OCI-LY3 (cell line): ENCODE measurements at regions not wholly inside any gene's neighbourhood (a gene's known extent, or its start where the extent isn't known, plus 50 kb on each side); places are given as distances from the start of the nearest gene placed in this dataset.
"Not testable (repeated sequence)": the region's sequence is repeated elsewhere in the genome, so short reads cannot be mapped to it uniquely, and the experiment has no call there.

ENCODE experiments used
- H2AFZ ChIP-seq: fragments of 200-600, 300-600 bp; shearing (Covaris generic); 2 replicates; pipeline ENCODE4 v1.6.0; 2014; ENCODE audit warnings: antibody characterized with exemption, low read depth, low read length
- H3K27ac ChIP-seq: fragments of 200-600, 300-600 bp; sonication (generic); 2 replicates; pipeline ENCODE4 v1.5.1; 2014; ENCODE audit warnings: mild to moderate bottlenecking, low read length, moderate library complexity, mixed read lengths
- H3K27me3 ChIP-seq: fragments of 200-600, 300-600 bp; sonication (generic); 2 replicates; pipeline ENCODE4 v1.6.1; 2014; ENCODE audit warnings: low read depth, low read length, mixed read lengths
- H3K36me3 ChIP-seq: fragments of 200-600, 300-600 bp; sonication (generic); replicated peaks from 2 replicates; pipeline ENCODE3; 2014; ENCODE audit warnings: low read depth, low read length, mixed read lengths
- H3K4me1 ChIP-seq: fragments of 300-600, 200-600 bp; sonication (generic); 2 replicates; pipeline ENCODE4 v1.6.1; 2014; ENCODE audit warnings: low read length, mixed read lengths
- H3K4me2 ChIP-seq: fragments of 200-600, 300-600 bp; sonication (generic); 2 replicates; pipeline ENCODE4 v1.6.1; 2014; ENCODE audit warnings: low read length, mixed read lengths
- H3K4me3 ChIP-seq: fragments of 300-600, 200-600 bp; sonication (generic); 2 replicates; pipeline ENCODE4 v1.5.1; 2014; ENCODE audit warnings: antibody characterized with exemption, mild to moderate bottlenecking, low read length, moderate library complexity
- H3K79me2 ChIP-seq: fragments of 300-600, 200-600 bp; shearing (Covaris generic); 2 replicates; pipeline ENCODE4 v1.6.1; 2014; ENCODE audit warnings: mild to moderate bottlenecking, low read length, mixed read lengths
- H3K9ac ChIP-seq: fragments of 300-600, 200-600 bp; shearing (Covaris generic); 2 replicates; pipeline ENCODE4 v1.6.0; 2014; ENCODE audit warnings: mild to moderate bottlenecking, low read length, moderate library complexity
- H3K9me3 ChIP-seq: fragments of 200-600, 300-600 bp; shearing (Covaris generic); 2 replicates; pipeline ENCODE4 v1.6.1; 2014; ENCODE audit warnings: low read length, mixed read lengths; ENCODE audit not compliant: insufficient read depth
- H4K20me1 ChIP-seq: fragments of 200-600, 300-600 bp; sonication (generic); 2 replicates; pipeline ENCODE4 v1.6.1; 2016; ENCODE audit warnings: low read length, mixed read lengths; ENCODE audit not compliant: insufficient read depth
- EZH2phosphoT487 ChIP-seq: fragments of 200-600 bp; shearing (Covaris generic); IDR thresholded peaks from 2 replicates; pipeline ENCODE4 v1.6.1; 2018; ENCODE audit warnings: antibody characterized with exemption, mixed run types, low read depth
- TF ChIP-seq, protein P1 (sequence below): fragments of 200-600, 300-600 bp; sonication (generic); IDR thresholded peaks from 2 replicates; pipeline ENCODE4 v1.5.1; 2014; ENCODE audit warnings: antibody characterized with exemption, low read length, low read depth

DNA sequence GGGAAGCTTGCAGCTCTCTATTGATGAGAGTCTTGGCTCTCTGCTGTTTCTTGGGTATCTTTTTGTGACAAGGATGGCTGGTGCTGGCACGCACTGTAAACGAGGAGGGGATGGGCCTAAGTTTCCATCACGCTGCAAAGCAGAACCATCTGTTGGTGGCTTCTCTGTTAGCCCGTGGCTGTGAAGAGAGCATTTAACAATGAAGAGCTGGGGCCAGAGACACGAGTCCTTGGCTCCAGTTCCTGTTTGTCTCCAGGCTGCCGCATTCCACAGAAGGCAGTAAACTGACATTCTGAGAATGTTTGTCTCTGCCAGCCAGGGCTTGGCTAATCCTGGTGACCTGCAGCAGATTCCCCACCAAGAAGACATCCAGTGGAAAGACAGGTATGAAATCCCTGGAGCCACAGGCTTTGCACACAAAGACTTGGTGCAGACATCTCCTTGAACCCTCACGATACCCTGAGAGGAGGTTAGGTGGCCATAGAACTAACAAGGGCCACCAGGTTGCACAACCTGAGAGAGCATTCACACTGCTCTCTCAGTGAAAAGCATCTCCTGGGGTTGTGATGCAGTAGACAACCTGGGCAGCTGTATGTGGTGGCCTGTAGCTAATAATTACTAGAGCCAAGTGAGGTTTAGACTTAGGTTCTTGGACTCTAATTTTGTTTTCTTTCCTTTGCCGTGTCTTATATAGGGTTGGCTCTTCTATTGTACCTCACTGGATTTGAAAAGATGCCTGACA lies 130.9 kb downstream of the ASB7 start:
- Histone ChIP-seq H3K4me1 (peaks cover 10% of the 10 kb centered on the region), H3K79me2 (no peaks in the 10 kb centered on the region), H3K9ac (no peak overlapping the region), H4K20me1 (no peaks in the 10 kb centered on the region), H3K9me3 (no peaks in the 10 kb centered on the region), H3K27me3 (no peaks in the 10 kb centered on the region), H3K4me2 (no peak overlapping the region), H3K36me3 (no peaks in the 10 kb centered on the region), H3K4me3 (no peak overlapping the region), H3K27ac (no peak overlapping the region), H2AFZ (no peak overlapping the region)
- TF ChIP-seq, protein P1, sequence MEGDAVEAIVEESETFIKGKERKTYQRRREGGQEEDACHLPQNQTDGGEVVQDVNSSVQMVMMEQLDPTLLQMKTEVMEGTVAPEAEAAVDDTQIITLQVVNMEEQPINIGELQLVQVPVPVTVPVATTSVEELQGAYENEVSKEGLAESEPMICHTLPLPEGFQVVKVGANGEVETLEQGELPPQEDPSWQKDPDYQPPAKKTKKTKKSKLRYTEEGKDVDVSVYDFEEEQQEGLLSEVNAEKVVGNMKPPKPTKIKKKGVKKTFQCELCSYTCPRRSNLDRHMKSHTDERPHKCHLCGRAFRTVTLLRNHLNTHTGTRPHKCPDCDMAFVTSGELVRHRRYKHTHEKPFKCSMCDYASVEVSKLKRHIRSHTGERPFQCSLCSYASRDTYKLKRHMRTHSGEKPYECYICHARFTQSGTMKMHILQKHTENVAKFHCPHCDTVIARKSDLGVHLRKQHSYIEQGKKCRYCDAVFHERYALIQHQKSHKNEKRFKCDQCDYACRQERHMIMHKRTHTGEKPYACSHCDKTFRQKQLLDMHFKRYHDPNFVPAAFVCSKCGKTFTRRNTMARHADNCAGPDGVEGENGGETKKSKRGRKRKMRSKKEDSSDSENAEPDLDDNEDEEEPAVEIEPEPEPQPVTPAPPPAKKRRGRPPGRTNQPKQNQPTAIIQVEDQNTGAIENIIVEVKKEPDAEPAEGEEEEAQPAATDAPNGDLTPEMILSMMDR = no peak
- no peak for TF ChIP-seq EZH2phosphoT487

- not testable (repeated sequence) for H3K36me3 ChIP-seq, H3K4me3 ChIP-seq, H3K9me3 ChIP-seq, H4K20me1 ChIP-seq, H3K4me1 ChIP-seq, H3K27ac ChIP-seq, H2AFZ ChIP-seq, H3K27me3 ChIP-seq, H3K79me2 ChIP-seq, H3K4me2 ChIP-seq, H3K9ac ChIP-seq
Observed at GRCh38 chr15:100733843-100734185, 131.4 kb downstream of the ASB7 start.

GRCh38 chr15:100734586-100734985 lies 132.2 kb downstream of the ASB7 start:
- H3K27me3 ChIP-seq = no peaks in the 10 kb centered on the region
- no peak overlapping the region for H3K4me3 ChIP-seq
- no peaks in the 10 kb centered on the region for H3K36me3 ChIP-seq
- no peak overlapping the region for H3K27ac ChIP-seq
- no peak overlapping the region for H3K9ac ChIP-seq
- H2AFZ ChIP-seq = no peak overlapping the region
- peaks cover 10% of the 10 kb centered on the region for H3K4me1 ChIP-seq
- H3K79me2 ChIP-seq = no peaks in the 10 kb centered on the region
- TF ChIP-seq, protein P1 = no peak
- TF ChIP-seq EZH2phosphoT487 = no peak
- no peak overlapping the region for H3K4me2 ChIP-seq
- no peaks in the 10 kb centered on the region for H4K20me1 ChIP-seq
- H3K9me3 ChIP-seq = no peaks in the 10 kb centered on the region

DNA sequence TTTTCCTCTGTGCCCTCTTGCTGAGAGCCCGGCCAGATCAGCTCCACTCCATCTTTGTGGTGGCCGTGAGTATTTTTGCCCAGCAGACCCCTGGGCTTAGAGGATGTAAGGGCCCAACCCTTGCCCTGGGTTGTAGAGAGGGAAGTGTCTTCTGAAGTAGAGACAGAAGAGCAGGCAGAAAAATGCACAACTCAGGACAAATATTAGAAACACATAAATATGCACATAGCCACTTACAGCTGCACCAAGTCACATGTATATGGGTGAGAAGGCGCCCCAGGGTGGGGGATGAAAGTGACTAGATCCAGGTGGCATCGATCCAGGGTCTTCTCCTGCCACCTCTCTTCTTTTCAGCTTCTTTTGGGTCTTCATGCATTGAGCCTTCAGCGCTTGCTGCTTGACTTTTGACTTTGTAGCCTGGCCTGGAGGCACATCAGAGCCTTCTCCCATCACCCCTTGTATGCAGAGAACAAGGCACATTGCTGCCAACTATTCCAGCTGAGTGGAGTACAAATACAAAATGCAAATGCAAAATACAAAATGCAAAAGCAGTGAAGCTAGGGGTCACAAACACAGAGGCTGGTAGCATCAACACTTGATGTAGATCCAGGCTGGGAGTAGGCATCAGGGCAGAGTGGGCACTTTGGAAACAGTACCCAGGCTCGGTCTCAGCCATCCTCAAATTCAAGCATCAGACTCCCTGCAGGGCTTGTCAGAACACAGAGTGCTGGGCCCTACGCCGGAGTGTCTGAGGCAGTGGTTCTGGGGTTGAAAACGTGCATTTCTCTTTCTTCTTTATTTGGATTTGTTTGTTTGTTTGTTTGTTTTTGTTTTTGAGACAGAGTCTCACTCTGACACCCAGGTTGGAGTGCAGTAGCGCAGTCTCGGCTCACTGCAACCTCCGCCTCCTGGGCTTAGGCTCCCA lies 133.0 kb downstream of the ASB7 start:
- H3K4me3 ChIP-seq = no peak overlapping the region
- no peak overlapping the region for H2AFZ ChIP-seq
- H3K4me1 ChIP-seq = peaks cover 10% of the 10 kb centered on the region
- no peaks in the 10 kb centered on the region for H3K9me3 ChIP-seq
- no peaks in the 10 kb centered on the region for H4K20me1 ChIP-seq
- TF ChIP-seq, protein P1 = no peak
- no peak overlapping the region for H3K9ac ChIP-seq
- H3K27ac ChIP-seq = no peak overlapping the region
- no peaks in the 10 kb centered on the region for H3K36me3 ChIP-seq
- no peaks in the 10 kb centered on the region for H3K27me3 ChIP-seq
- no peak overlapping the region for H3K4me2 ChIP-seq
- H3K79me2 ChIP-seq = no peaks in the 10 kb centered on the region
